ENCODE measurements at regions not wholly inside any gene's neighbourhood (a gene's known extent, or its start where the extent isn't known, plus 50 kb on each side); places are given as distances from the start of the nearest gene placed in this dataset.

- Histone ChIP-seq H3K4me3 (ENCODE audit: low read depth, low read length) (no peak overlapping the region), H3K27me3 (ENCODE audit: control insufficient read depth, insufficient read depth, low read length) (peaks cover 4% of the 10 kb centered on the region), H3K36me3 (ENCODE audit: control insufficient read depth, insufficient read depth, low read length) (no peaks in the 10 kb centered on the region)
- no peak for TF ChIP-seq CTCF (IDR thresholded peaks at IDR 0.05; ENCODE audit: insufficient read depth, low read length, poor library complexity, severe bottlenecking)
- no peak for DNase-seq (ENCODE audit: low read depth)
Observed at GRCh38 chr6:40759838-40760237, 172.7 kb upstream of the LRFN2 start.

GRCh38 chr6:40759264-40759663 is 172.1 kb upstream of the LRFN2 start:
- Histone ChIP-seq H3K27me3 (ENCODE audit: control insufficient read depth, insufficient read depth, low read length) (peaks cover 9% of the 10 kb centered on the region), H3K36me3 (ENCODE audit: control insufficient read depth, insufficient read depth, low read length) (no peaks in the 10 kb centered on the region), H3K4me3 (ENCODE audit: low read depth, low read length) (no peak overlapping the region)
- TF ChIP-seq CTCF (IDR thresholded peaks at IDR 0.05; ENCODE audit: insufficient read depth, low read length, poor library complexity, severe bottlenecking) = no peak
- no peak for DNase-seq (ENCODE audit: low read depth)

GRCh38 chr6:40755749-40756452 is 168.7 kb upstream of the LRFN2 start:
- Histone ChIP-seq H3K4me3 (ENCODE audit: low read depth, low read length) (no peak overlapping the region), H3K27me3 (ENCODE audit: control insufficient read depth, insufficient read depth, low read length) (peaks cover 11% of the 10 kb centered on the region), H3K36me3 (ENCODE audit: control insufficient read depth, insufficient read depth, low read length) (no peaks in the 10 kb centered on the region)
- DNase-seq (ENCODE audit: low read depth) = no peak
- TF ChIP-seq CTCF (IDR thresholded peaks at IDR 0.05; ENCODE audit: insufficient read depth, low read length, poor library complexity, severe bottlenecking) = no peak

GRCh38 chr6:40755046-40755681 is 168.0 kb upstream of the LRFN2 start:
- peaks cover 11% of the 10 kb centered on the region for H3K27me3 ChIP-seq (ENCODE audit: control insufficient read depth, insufficient read depth, low read length)
- H3K4me3 ChIP-seq (ENCODE audit: low read depth, low read length) = no peak overlapping the region
- no peak for DNase-seq (ENCODE audit: low read depth)
- TF ChIP-seq CTCF (IDR thresholded peaks at IDR 0.05; ENCODE audit: insufficient read depth, low read length, poor library complexity, severe bottlenecking) = no peak
- no peaks in the 10 kb centered on the region for H3K36me3 ChIP-seq (ENCODE audit: control insufficient read depth, insufficient read depth, low read length)

- no peak overlapping the region for H3K4me3 ChIP-seq (ENCODE audit: low read depth, low read length)
- DNase-seq (ENCODE audit: low read depth) = no peak
- TF ChIP-seq CTCF (IDR thresholded peaks at IDR 0.05; ENCODE audit: insufficient read depth, low read length, poor library complexity, severe bottlenecking) = no peak
- H3K27me3 ChIP-seq (ENCODE audit: control insufficient read depth, insufficient read depth, low read length) = peaks cover 11% of the 10 kb centered on the region
- no peaks in the 10 kb centered on the region for H3K36me3 ChIP-seq (ENCODE audit: control insufficient read depth, insufficient read depth, low read length)
Observed at GRCh38 chr6:40754461-40755045, 167.4 kb upstream of the LRFN2 start.

All from kidney epithelial cell (primary cell).